GM12891 (cell line): ENCODE measurements at regions not wholly inside any gene's neighbourhood (a gene's known extent, or its start where the extent isn't known, plus 50 kb on each side); places are given as distances from the start of the nearest gene placed in this dataset.
"Not testable (repeated sequence)": the region's sequence is repeated elsewhere in the genome, so short reads cannot be mapped to it uniquely, and the experiment has no call there.

Source experiments
- DNase-seq: peaks from one replicate; pipeline ENCODE4 v3.0.0; 2011; ENCODE audit warnings: low spot score; ENCODE audit not compliant: insufficient read length
- FAIRE-seq: peaks from 2 replicates; lab custom pipeline; 2011; peaks lifted over from hg19 to GRCh38; lab: Jason Lieb, UNC
- PAX5 ChIP-seq: IDR thresholded peaks from 2 replicates; pipeline ENCODE4 v1.6.1; 2011; ENCODE audit warnings: low read length, moderate library complexity, mild to moderate bottlenecking; ENCODE audit not compliant: insufficient read depth, severe bottlenecking
- POLR2A ChIP-seq: IDR thresholded peaks from 2 replicates; pipeline ENCODE4 v1.6.1; 2011; ENCODE audit warnings: low read depth, low read length, control low read depth
- POLR2AphosphoS5 ChIP-seq: IDR thresholded peaks from 2 replicates; pipeline ENCODE4 v1.6.1; 2011; ENCODE audit warnings: low read depth, low read length, control low read depth
- POU2F2 ChIP-seq: IDR thresholded peaks from 2 replicates; pipeline ENCODE4 v1.6.1; 2011; ENCODE audit warnings: low read depth, mild to moderate bottlenecking, control low read depth, low read length, moderate library complexity
- SPI1 ChIP-seq: IDR thresholded peaks from 2 replicates; pipeline ENCODE4 v1.6.1; 2011; ENCODE audit warnings: low read depth, low read length, control low read depth
- TAF1 ChIP-seq: IDR thresholded peaks from 2 replicates; pipeline ENCODE4 v1.6.1; 2011; ENCODE audit warnings: low read depth, low read length, control low read depth

- DNase-seq: no peak
- no peak for FAIRE-seq
- TF ChIP-seq POU2F2 (no peak), POLR2A (no peak), SPI1 (no peak), POLR2AphosphoS5 (no peak), PAX5 (no peak), TAF1 (no peak)
Measured at GRCh38 chr11:35046681-35047080, 92.3 kb upstream of the CD44 start.

GRCh38 chr11:35047179-35047578, 91.8 kb upstream of the CD44 start:
- TF ChIP-seq SPI1 (peak; percentile 66), POLR2A (no peak)
- peak; percentile 56 for FAIRE-seq
- DNase-seq: no peak

DNA sequence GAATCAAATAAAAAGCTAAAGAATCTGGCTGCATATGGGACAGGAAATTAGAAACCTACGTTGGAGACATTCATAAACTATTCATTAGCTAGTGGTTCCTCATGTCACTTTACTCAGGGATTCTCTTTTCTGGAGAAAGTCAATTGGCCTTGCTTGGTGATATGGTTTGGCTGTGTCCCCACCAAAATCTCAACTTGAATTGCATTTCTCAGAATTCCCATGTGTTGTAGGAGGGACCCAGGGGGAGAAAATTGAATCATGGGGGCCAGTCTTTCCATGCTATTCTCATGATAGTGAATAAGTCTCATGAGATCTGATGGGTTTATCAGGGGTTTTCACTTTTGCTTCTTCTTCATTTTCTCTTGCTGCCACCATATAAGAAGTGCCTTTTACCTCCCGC, 91.2 kb upstream of the CD44 start:
- no peak for FAIRE-seq
- DNase-seq: no peak
- no peak for TF ChIP-seq PAX5
- TF ChIP-seq POLR2A: no peak
- no peak for TF ChIP-seq POLR2AphosphoS5
- no peak for TF ChIP-seq SPI1
- TF ChIP-seq TAF1: no peak
- TF ChIP-seq POU2F2: no peak

DNA sequence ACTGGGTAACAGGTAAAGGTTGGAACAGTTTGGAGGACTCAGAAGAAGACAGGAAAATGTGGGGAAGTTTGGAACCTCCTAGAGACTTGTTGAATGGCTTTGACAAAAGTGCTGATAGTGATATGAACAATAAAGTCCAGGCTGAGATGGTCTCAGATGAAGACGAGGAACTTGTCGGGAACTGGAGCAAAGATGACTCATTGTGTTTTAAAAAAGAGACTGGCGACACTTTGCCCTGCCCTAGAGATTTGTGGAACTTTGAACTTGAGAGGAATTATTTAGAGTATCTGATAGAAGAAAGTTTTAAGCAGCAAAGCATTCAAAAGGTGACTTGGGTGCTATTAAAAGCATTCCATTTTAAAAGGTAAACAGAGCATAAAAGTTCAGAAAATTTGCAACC, 90.6 kb upstream of the CD44 start:
- DNase-seq, FAIRE-seq: not testable (repeated sequence)

- DNase-seq (no peak), FAIRE-seq (peak; percentile 71)
- TF ChIP-seq SPI1: no peak
- TF ChIP-seq POLR2AphosphoS5: no peak
- TF ChIP-seq TAF1: no peak
- TF ChIP-seq POU2F2: no peak
- TF ChIP-seq POLR2A: no peak
- no peak for TF ChIP-seq PAX5
Measured at GRCh38 chr11:35049859-35050531, 89.0 kb upstream of the CD44 start.

GRCh38 chr11:35050541-35050995, 88.4 kb upstream of the CD44 start:
- FAIRE-seq: peak; percentile 78
- TF ChIP-seq POLR2AphosphoS5 (no peak), POU2F2 (no peak), POLR2A (no peak; the same call in 1 of the 2 replicates), TAF1 (no peak), SPI1 (no peak), PAX5 (no peak)
- DNase-seq: no peak

GRCh38 chr11:35056391-35057093, 82.4 kb upstream of the CD44 start:
- FAIRE-seq (peak; percentile 63), DNase-seq (no peak)
- TF ChIP-seq TAF1 (no peak), POLR2AphosphoS5 (no peak), SPI1 (no peak), POLR2A (no peak), PAX5 (no peak), POU2F2 (no peak)

GRCh38 chr11:35057926-35058668, 80.9 kb upstream of the CD44 start:
- FAIRE-seq (peak; percentile 64), DNase-seq (no peak)
- no peak for TF ChIP-seq PAX5
- TF ChIP-seq POU2F2: no peak

GRCh38 chr11:35058669-35059434, 80.1 kb upstream of the CD44 start:
- FAIRE-seq: peak; percentile 23
- no peak for TF ChIP-seq POU2F2
- peak; percentile 78 for TF ChIP-seq SPI1

More at GRCh38 chr11:35058669-35059434, 80.1 kb upstream of the CD44 start:
- no peak for DNase-seq
